IMR-90 (cell line): ENCODE measurements at regions not wholly inside any gene's neighbourhood (a gene's known extent, or its start where the extent isn't known, plus 50 kb on each side); places are given as distances from the start of the nearest gene placed in this dataset.

Source experiments
- ATAC-seq: fragments of 200-7000 bp; cut with Tn5 transposase; 2 replicates; pipeline ENCODE4 v1.9.1; 2020; ENCODE audit warnings: low read depth, mild to moderate bottlenecking, moderate library complexity
- BruUV-seq: library from RNA; stranded (reverse); fragments of 400-500 nt; replicated peaks from 2 replicates; lab custom pipeline; 2021; lab: Mats Ljungman, UMichigan
- CTCF ChIA-PET: fragments of 300-600 bp; formaldehyde crosslinking; extraction: SDS; loops from one replicate; lab custom pipeline; 2021; ENCODE audit warnings: antibody characterized with exemption; lab: Yijun Ruan, JAX
- POLR2A ChIA-PET: fragments of 300-600 bp; sonication (Branson Sonifier 250); formaldehyde crosslinking; loops from one replicate; lab custom pipeline; 2022; ENCODE audit warnings: antibody characterized with exemption; ENCODE audit not compliant: unreplicated experiment; lab: Charles Lee
- DNase-seq: peaks from one replicate; pipeline ENCODE4 v3.0.0; 2013
- H2AFZ ChIP-seq: replicated peaks from 2 replicates; pipeline ENCODE3; 2013; ENCODE audit warnings: low read length, mild to moderate bottlenecking; ENCODE audit not compliant: poor library complexity
- H2AK5ac ChIP-seq: 2 replicates; pipeline ENCODE4 v1.6.1; 2013; ENCODE audit warnings: low read depth, low read length, inconsistent platforms
- H2AK9ac ChIP-seq: replicated peaks from 2 replicates; pipeline ENCODE3; 2013; ENCODE audit warnings: mild to moderate bottlenecking, low read depth, low read length, moderate library complexity; ENCODE audit not compliant: poor library complexity
- H2BK120ac ChIP-seq: 2 replicates; pipeline ENCODE4 v1.6.1; 2013; ENCODE audit warnings: low read depth, low read length, inconsistent platforms
- H2BK15ac ChIP-seq: 3 replicates; pipeline ENCODE4 v1.6.1; 2013; ENCODE audit warnings: low read depth, low read length, inconsistent platforms
- H2BK20ac ChIP-seq: 2 replicates; pipeline ENCODE4 v1.6.1; 2013; ENCODE audit warnings: low read depth, mild to moderate bottlenecking, inconsistent platforms, low read length, moderate library complexity
- H2BK5ac ChIP-seq: 2 replicates; pipeline ENCODE4 v1.6.1; 2013; ENCODE audit warnings: mild to moderate bottlenecking, low read depth, low read length, inconsistent platforms; ENCODE audit not compliant: poor library complexity, severe bottlenecking
- H3K14ac ChIP-seq: replicated peaks from 2 replicates; pipeline ENCODE4 v1.6.1; 2013; ENCODE audit warnings: low read depth, low read length, inconsistent platforms
- H3K18ac ChIP-seq: 2 replicates; pipeline ENCODE4 v1.6.1; 2013; ENCODE audit warnings: low read depth, low read length, control low read depth
- H3K23ac ChIP-seq: 2 replicates; pipeline ENCODE4 v1.6.1; 2013; ENCODE audit warnings: low read depth, low read length, inconsistent platforms
- H3K27ac ChIP-seq: 2 replicates; pipeline ENCODE4 v1.5.1; 2013; ENCODE audit warnings: mild to moderate bottlenecking, control low read depth, low read length; ENCODE audit not compliant: insufficient read depth
- H3K27me3 ChIP-seq: 2 replicates; pipeline ENCODE4 v1.6.1; 2013; ENCODE audit warnings: low read length; ENCODE audit not compliant: control insufficient read depth, insufficient read depth
- H3K36me3 ChIP-seq: 2 replicates; pipeline ENCODE4 v1.6.1; 2013; ENCODE audit warnings: low read length, mixed read lengths; ENCODE audit not compliant: control insufficient read depth, insufficient read depth
- H3K4ac ChIP-seq: 2 replicates; pipeline ENCODE4 v1.6.1; 2013; ENCODE audit warnings: low read depth, low read length, inconsistent platforms
- H3K4me1 ChIP-seq: 2 replicates; pipeline ENCODE4 v1.6.1; 2013; ENCODE audit warnings: low read length, mixed read lengths; ENCODE audit not compliant: control insufficient read depth, insufficient read depth
- H3K4me2 ChIP-seq: 2 replicates; pipeline ENCODE4 v1.6.1; 2013; ENCODE audit warnings: low read depth, mild to moderate bottlenecking, control low read depth, low read length, moderate library complexity
- H3K4me3 ChIP-seq: 2 replicates; pipeline ENCODE4 v1.5.1; 2013; ENCODE audit warnings: low read depth, mild to moderate bottlenecking, control low read depth, low read length, moderate library complexity; ENCODE audit not compliant: insufficient read depth
- H3K56ac ChIP-seq: 2 replicates; pipeline ENCODE4 v1.6.1; 2013; ENCODE audit warnings: low read length, inconsistent platforms; ENCODE audit not compliant: insufficient read depth; ENCODE audit errors: extremely low read depth
- H3K79me1 ChIP-seq, 2 experiments: 2 replicates each; pipeline ENCODE4 v1.6.1; 2013; ENCODE audit warnings: low read length in 2 of 2, inconsistent platforms in 1 of 2, low read depth in 1 of 2
- H3K9ac ChIP-seq: 2 replicates; pipeline ENCODE4 v1.6.1; 2013; ENCODE audit warnings: low read depth, low read length, control low read depth
- H3K9me1 ChIP-seq: 2 replicates; pipeline ENCODE4 v1.6.1; 2013; ENCODE audit warnings: low read length, inconsistent platforms; ENCODE audit not compliant: insufficient read depth
- H3K9me3 ChIP-seq: 2 replicates; pipeline ENCODE4 v1.6.1; 2013; ENCODE audit warnings: low read length; ENCODE audit not compliant: control insufficient read depth, insufficient read depth
- H4K20me1 ChIP-seq: 2 replicates; pipeline ENCODE4 v1.6.1; 2013; ENCODE audit warnings: low read length, inconsistent platforms; ENCODE audit not compliant: insufficient read depth
- H4K5ac ChIP-seq: 2 replicates; pipeline ENCODE4 v1.6.1; 2013; ENCODE audit warnings: mild to moderate bottlenecking, low read depth, low read length, control low read depth
- H4K8ac ChIP-seq, 2 experiments: 2 replicates each; pipeline ENCODE4 v1.6.1; 2013; ENCODE audit warnings: low read depth in 2 of 2, low read length in 2 of 2, control low read depth in 1 of 2, inconsistent platforms in 1 of 2
- H4K91ac ChIP-seq: 2 replicates; pipeline ENCODE4 v1.6.1; 2013; ENCODE audit warnings: low read depth, low read length, inconsistent platforms; ENCODE audit not compliant: insufficient read depth
- BHLHE40 ChIP-seq: fragments of 150-350 bp; IDR thresholded peaks from 2 replicates; pipeline ENCODE4 v1.6.1; 2016; ENCODE audit warnings: mild to moderate bottlenecking, low read depth, low read length
- CEBPB ChIP-seq: IDR thresholded peaks from 2 replicates; pipeline ENCODE4 v1.6.1; 2012; ENCODE audit warnings: low read depth, low read length, improper control_type of control experiment
- FOS ChIP-seq: fragments of 150-350 bp; IDR thresholded peaks from 2 replicates; pipeline ENCODE4 v1.6.1; 2016; ENCODE audit warnings: low read depth, low read length
- MAFK ChIP-seq: IDR thresholded peaks from 2 replicates; pipeline ENCODE4 v1.6.1; 2012; ENCODE audit warnings: low read depth, low read length, improper control_type of control experiment
- MAZ ChIP-seq: IDR thresholded peaks from 2 replicates; pipeline ENCODE4 v1.6.1; 2012; ENCODE audit warnings: low read depth, mild to moderate bottlenecking, low read length, improper control_type of control experiment, moderate library complexity, borderline replicate concordance
- MXI1 ChIP-seq: IDR thresholded peaks from 2 replicates; pipeline ENCODE4 v1.6.1; 2012; ENCODE audit warnings: low read depth, mild to moderate bottlenecking, low read length, moderate library complexity, borderline replicate concordance
- NFE2L2 ChIP-seq: fragments of 150-350 bp; IDR thresholded peaks from 2 replicates; pipeline ENCODE4 v1.6.1; 2016; ENCODE audit warnings: low read depth, mild to moderate bottlenecking, low read length
- RAD21 ChIP-seq: IDR thresholded peaks from 2 replicates; pipeline ENCODE4 v1.6.1; 2012; ENCODE audit warnings: low read length, improper control_type of control experiment
- RFX5 ChIP-seq: IDR thresholded peaks from 2 replicates; pipeline ENCODE4 v1.8.0; 2012; ENCODE audit warnings: low read depth, mild to moderate bottlenecking, low read length, moderate library complexity
- SMC3 ChIP-seq: fragments of 150-350 bp; IDR thresholded peaks from 2 replicates; pipeline ENCODE4 v1.6.1; 2016; ENCODE audit warnings: low read depth, mild to moderate bottlenecking, antibody characterized with exemption, low read length, moderate library complexity
- WGBS, 2 experiments: methylation state at CpG; one replicate each; pipeline versions ENCODE4 v1.1.5 to v1.1.7; 2013; ENCODE audit warnings: missing lambda C conversion rate in 2 of 2; ENCODE audit not compliant: insufficient read length in 1 of 2; ENCODE audit errors: extremely low coverage in 2 of 2; 5-methylcytosine and 5-hydroxymethylcytosine counted together
- dilution Hi-C: fragments of 300-500 bp; cut with HindIII; formaldehyde crosslinking; loops from one replicate; pipeline ENCODE4 v1.14.3; 2018; ENCODE audit warnings: low sequenced_read_pairs; ENCODE audit not compliant: unreplicated experiment
- in situ Hi-C: fragments of 300-500 bp; cut with MboI; formaldehyde crosslinking; loops from 3 replicates; pipeline ENCODE4 v1.14.3; 2019; ENCODE audit warnings: low sequenced_read_pairs, inconsistent platforms, mixed read lengths
- intact Hi-C: fragments of 100-400 bp; cut with micrococcal nuclease; formaldehyde crosslinking; loops from 2 replicates; pipeline ENCODE4 v1.10.0; 2022
- TF ChIP-seq, protein P1 (sequence below): fragments of 150-350 bp; IDR thresholded peaks from 2 replicates; pipeline ENCODE4 v1.6.1; 2016; ENCODE audit warnings: low read depth, mild to moderate bottlenecking, low read length, moderate library complexity, borderline replicate concordance
- TF ChIP-seq, protein P2 (sequence below): conservative IDR thresholded peaks from 2 replicates; pipeline ENCODE4 v1.5.1; 2012; ENCODE audit warnings: mild to moderate bottlenecking, low read depth, low read length, improper control_type of control experiment

DNA sequence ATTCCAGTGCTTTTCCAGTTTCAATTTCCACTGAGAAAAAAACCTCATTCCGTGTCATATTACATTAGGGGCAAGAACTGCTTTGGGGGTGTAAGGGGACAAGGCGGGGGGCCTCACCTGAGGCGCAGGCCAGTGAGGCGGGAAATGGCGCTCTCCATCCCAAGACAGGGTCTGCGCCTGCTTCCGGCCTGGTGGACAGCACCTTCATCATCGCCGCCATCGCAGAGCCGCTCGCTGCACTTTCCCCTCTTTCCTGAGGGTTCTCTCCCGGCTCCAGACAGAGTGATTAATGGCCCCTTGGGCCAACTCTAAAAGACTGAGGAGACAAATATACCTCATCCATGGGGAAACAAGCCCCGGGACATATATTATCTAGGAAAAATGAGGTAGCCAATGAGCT, 270.0 kb upstream of the SOX4 start:
- DNase-seq (no peak), ATAC-seq (no peak)
- Histone ChIP-seq H2BK120ac (no peak overlapping the region), H3K27ac (no peak overlapping the region), H3K4me1 (no peaks in the 10 kb centered on the region), H3K4ac (no peak overlapping the region), H2BK15ac (no peak overlapping the region), H3K9me3 (no peaks in the 10 kb centered on the region), H3K18ac (no peak overlapping the region), H3K4me3 (no peak overlapping the region), H2BK20ac (no peak overlapping the region), H4K20me1 (no peaks in the 10 kb centered on the region), H3K14ac (no peak overlapping the region), H2AFZ (no peak overlapping the region), H3K23ac (no peak overlapping the region), H2BK5ac (no peak overlapping the region), H3K27me3 (no peaks in the 10 kb centered on the region), H3K9me1 (no peaks in the 10 kb centered on the region), H2AK5ac (no peak overlapping the region), H4K5ac (no peak overlapping the region), H3K9ac (no peak overlapping the region), H3K4me2 (no peak overlapping the region), H3K79me1 (no peaks in the 10 kb centered on the region), H3K36me3 (no peaks in the 10 kb centered on the region), H4K8ac (no peak overlapping the region), H4K91ac (no peak overlapping the region), H2AK9ac (no peak overlapping the region), H3K56ac (no peak overlapping the region)
- TF ChIP-seq FOS (no peak), NFE2L2 (no peak), MAZ (no peak), BHLHE40 (no peak), RAD21 (no peak), MXI1 (no peak), MAFK (no peak), RFX5 (no peak), CEBPB (no peak), SMC3 (no peak)
- TF ChIP-seq, protein P1, sequence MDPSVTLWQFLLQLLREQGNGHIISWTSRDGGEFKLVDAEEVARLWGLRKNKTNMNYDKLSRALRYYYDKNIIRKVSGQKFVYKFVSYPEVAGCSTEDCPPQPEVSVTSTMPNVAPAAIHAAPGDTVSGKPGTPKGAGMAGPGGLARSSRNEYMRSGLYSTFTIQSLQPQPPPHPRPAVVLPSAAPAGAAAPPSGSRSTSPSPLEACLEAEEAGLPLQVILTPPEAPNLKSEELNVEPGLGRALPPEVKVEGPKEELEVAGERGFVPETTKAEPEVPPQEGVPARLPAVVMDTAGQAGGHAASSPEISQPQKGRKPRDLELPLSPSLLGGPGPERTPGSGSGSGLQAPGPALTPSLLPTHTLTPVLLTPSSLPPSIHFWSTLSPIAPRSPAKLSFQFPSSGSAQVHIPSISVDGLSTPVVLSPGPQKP: no peak
- TF ChIP-seq, protein P2, sequence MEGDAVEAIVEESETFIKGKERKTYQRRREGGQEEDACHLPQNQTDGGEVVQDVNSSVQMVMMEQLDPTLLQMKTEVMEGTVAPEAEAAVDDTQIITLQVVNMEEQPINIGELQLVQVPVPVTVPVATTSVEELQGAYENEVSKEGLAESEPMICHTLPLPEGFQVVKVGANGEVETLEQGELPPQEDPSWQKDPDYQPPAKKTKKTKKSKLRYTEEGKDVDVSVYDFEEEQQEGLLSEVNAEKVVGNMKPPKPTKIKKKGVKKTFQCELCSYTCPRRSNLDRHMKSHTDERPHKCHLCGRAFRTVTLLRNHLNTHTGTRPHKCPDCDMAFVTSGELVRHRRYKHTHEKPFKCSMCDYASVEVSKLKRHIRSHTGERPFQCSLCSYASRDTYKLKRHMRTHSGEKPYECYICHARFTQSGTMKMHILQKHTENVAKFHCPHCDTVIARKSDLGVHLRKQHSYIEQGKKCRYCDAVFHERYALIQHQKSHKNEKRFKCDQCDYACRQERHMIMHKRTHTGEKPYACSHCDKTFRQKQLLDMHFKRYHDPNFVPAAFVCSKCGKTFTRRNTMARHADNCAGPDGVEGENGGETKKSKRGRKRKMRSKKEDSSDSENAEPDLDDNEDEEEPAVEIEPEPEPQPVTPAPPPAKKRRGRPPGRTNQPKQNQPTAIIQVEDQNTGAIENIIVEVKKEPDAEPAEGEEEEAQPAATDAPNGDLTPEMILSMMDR: no peak
- intact Hi-C loops: no loop called here
- WGBS, 2 experiments: no CpG with 5 or more reads among the region's 14 CpGs
- in situ Hi-C loops: no loop called here
- BruUV-seq: no TSS peak
- dilution Hi-C loops: no loop called here
- POLR2A ChIA-PET: no interaction called here
- CTCF ChIA-PET: no interaction called here
